ENCODE measurements at regions not wholly inside any gene's neighbourhood (a gene's known extent, or its start where the extent isn't known, plus 50 kb on each side); places are given as distances from the start of the nearest gene placed in this dataset.
"Not testable (repeated sequence)": the region's sequence is repeated elsewhere in the genome, so short reads cannot be mapped to it uniquely, and the experiment has no call there.

DNA sequence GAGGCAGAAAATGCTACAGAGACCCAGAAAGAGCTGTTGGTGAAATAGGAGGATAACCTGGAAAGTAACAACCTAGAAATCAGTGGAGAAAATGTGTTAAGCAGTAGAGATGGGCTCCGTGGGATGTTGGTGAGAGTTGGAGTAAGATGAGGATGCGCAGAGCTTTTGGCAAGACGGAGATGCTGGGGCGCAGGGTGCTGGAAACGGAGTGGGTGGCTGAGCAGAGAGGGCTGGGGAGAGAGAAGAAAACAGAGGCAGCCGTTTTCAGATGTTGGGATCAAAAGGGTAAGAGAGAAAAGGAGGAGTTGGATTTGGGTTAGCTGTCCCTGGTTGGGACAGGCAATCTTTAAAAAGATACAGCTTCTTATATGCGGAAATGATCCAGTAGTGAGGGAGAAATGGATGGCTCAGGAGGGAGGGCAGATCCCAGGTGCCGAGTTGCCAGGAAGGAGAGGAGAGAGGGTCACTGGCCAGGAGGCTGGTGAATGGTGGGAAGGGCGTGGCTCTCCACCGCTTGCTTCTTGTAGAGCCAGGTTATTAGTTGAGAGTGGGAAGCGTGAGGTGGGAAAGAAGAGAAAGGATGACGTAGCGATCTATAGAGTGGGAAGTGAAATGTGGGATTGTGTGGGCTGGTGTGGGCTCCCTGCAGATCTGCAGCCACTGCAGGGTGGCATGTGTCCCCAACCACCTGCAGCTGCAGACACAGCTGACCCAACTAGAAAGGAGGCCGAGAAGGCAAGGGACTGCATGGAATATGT lies 182.2 kb upstream of the SVIL start:
- Histone ChIP-seq H3K9me3 (ENCODE audit: low read depth) (no peaks in the 10 kb centered on the region), H4K20me1 (ENCODE audit: insufficient read depth) (no peaks in the 10 kb centered on the region), H3K4me1 (ENCODE audit: insufficient read depth) (peaks cover 13% of the 10 kb centered on the region), H3K27ac (no peak overlapping the region), H3K4me3 (no peak overlapping the region), H3K79me2 (ENCODE audit: insufficient read depth) (no peaks in the 10 kb centered on the region), H3K9ac (no peak overlapping the region), H3F3A (ENCODE audit: insufficient read depth) (peaks cover 10% of the 10 kb centered on the region), H3K27me3 (replicated peaks; ENCODE audit: insufficient read depth) (peaks cover 44% of the 10 kb centered on the region), H3K9me2 (ENCODE audit: insufficient read depth) (no peaks in the 10 kb centered on the region), H3K36me3 (ENCODE audit: low read depth) (no peaks in the 10 kb centered on the region), H2AFZ (no peak overlapping the region), H3K4me2 (ENCODE audit: unreplicated experiment) (no peak overlapping the region)
- in situ Hi-C loops (cut with MboI), result no loop called here
- DNase-seq, result no peak
- TF ChIP-seq EZH2phosphoT487 (IDR thresholded peaks at IDR 0.05; ENCODE audit: insufficient read depth, low read depth), result no peak
- no peak for TF ChIP-seq EZH2 (IDR thresholded peaks at IDR 0.05; ENCODE audit: insufficient read depth, poor library complexity, severe bottlenecking)
- 77 to 78% methylated on average over 14 of the region's 14 CpGs for WGBS, 2 experiments (ENCODE audit: low coverage in 1 of 2, low lambda C conversion rate in 2 of 2, missing lambda C conversion rate in 2 of 2)

- no peak overlapping the region for H2AFZ ChIP-seq
- peaks cover 16% of the 10 kb centered on the region for H3F3A ChIP-seq (ENCODE audit: insufficient read depth)
- H3K4me2 ChIP-seq (ENCODE audit: unreplicated experiment), result no peak overlapping the region
- no peak overlapping the region for H3K27ac ChIP-seq
- no peak overlapping the region for H3K4me3 ChIP-seq
- in situ Hi-C loops (cut with MboI), result no loop called here
- peaks cover 12% of the 10 kb centered on the region for H3K4me1 ChIP-seq (ENCODE audit: insufficient read depth)
- no peaks in the 10 kb centered on the region for H4K20me1 ChIP-seq (ENCODE audit: insufficient read depth)
- no peak for TF ChIP-seq EZH2phosphoT487 (IDR thresholded peaks at IDR 0.05; ENCODE audit: insufficient read depth, low read depth)
- TF ChIP-seq EZH2 (IDR thresholded peaks at IDR 0.05; ENCODE audit: insufficient read depth, poor library complexity, severe bottlenecking), result no peak
- DNase-seq, result no peak
- no peaks in the 10 kb centered on the region for H3K9me2 ChIP-seq (ENCODE audit: insufficient read depth)
- H3K27me3 ChIP-seq (replicated peaks; ENCODE audit: insufficient read depth), result peaks cover 29% of the 10 kb centered on the region
- H3K9ac ChIP-seq, result no peak overlapping the region
- H3K36me3 ChIP-seq (ENCODE audit: low read depth), result no peaks in the 10 kb centered on the region
- 47% methylated on average over 2 of the region's 2 CpGs for WGBS, 2 experiments (ENCODE audit: low coverage in 1 of 2, low lambda C conversion rate in 2 of 2, missing lambda C conversion rate in 2 of 2)
- H3K9me3 ChIP-seq (ENCODE audit: low read depth), result no peaks in the 10 kb centered on the region
- H3K79me2 ChIP-seq (ENCODE audit: insufficient read depth), result no peaks in the 10 kb centered on the region
Observed at GRCh38 chr10:29815572-29815971, 180.8 kb upstream of the SVIL start.

DNA sequence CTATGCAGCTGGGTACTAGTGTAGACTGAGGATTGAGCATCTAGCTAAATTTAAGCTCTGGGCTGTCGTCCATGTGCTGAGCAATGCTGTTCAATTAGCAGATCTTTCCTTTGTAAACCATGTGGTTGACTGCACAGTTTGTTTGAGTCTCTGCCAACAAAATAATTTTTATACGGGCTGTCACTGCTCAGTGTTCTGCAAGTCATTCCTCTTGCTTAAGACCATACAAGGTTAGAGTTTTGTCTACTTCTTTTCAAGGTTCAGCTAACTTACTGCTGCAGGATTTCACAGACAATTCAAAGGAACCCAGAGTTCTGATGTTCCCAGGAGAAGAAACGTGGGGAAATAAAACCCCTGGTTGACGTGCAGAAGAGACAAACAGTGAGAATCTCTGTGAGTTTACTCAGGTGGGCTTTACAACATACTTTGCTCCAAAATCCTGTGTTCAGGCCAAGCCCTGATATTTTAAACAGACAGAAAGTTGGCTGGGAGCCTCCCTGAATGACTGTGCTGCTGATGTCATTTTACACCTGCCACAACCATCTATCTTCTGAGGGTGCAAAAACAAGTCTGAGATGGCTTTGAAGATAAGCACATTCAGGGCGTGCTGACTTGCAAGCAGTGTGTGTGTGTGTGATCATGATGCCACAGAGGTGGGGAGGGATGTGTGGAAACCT lies 177.1 kb upstream of the SVIL start:
- WGBS, 2 experiments (ENCODE audit: low coverage in 1 of 2, low lambda C conversion rate in 2 of 2, missing lambda C conversion rate in 2 of 2), result 2 to 3% methylated on average over 5 of the region's 5 CpGs
- Histone ChIP-seq H3F3A (ENCODE audit: insufficient read depth) (peaks cover 26% of the 10 kb centered on the region), H3K27me3 (replicated peaks; ENCODE audit: insufficient read depth) (peaks cover 13% of the 10 kb centered on the region), H3K79me2 (ENCODE audit: insufficient read depth) (no peaks in the 10 kb centered on the region), H2AFZ (no peak overlapping the region), H3K4me2 (ENCODE audit: unreplicated experiment) (peak overlapping the region; percentile 50), H3K9me3 (ENCODE audit: low read depth) (no peaks in the 10 kb centered on the region), H3K4me3 (no peak overlapping the region), H3K9ac (peak overlapping the region; percentile 42), H3K36me3 (ENCODE audit: low read depth) (no peaks in the 10 kb centered on the region), H3K27ac (peak overlapping the region; percentile 67), H3K4me1 (ENCODE audit: insufficient read depth) (peaks cover 24% of the 10 kb centered on the region), H4K20me1 (ENCODE audit: insufficient read depth) (no peaks in the 10 kb centered on the region), H3K9me2 (ENCODE audit: insufficient read depth) (no peaks in the 10 kb centered on the region)
- DNase-seq, result peak; percentile 94
- no peak for TF ChIP-seq EZH2 (IDR thresholded peaks at IDR 0.05; ENCODE audit: insufficient read depth, poor library complexity, severe bottlenecking)
- no peak for TF ChIP-seq EZH2phosphoT487 (IDR thresholded peaks at IDR 0.05; ENCODE audit: insufficient read depth, low read depth)
- in situ Hi-C loops (cut with MboI), result no loop called here

- no peak overlapping the region for H3K4me3 ChIP-seq
- H3K9me3 ChIP-seq (ENCODE audit: low read depth), result no peaks in the 10 kb centered on the region
- H3K79me2 ChIP-seq (ENCODE audit: insufficient read depth), result no peaks in the 10 kb centered on the region
- no peaks in the 10 kb centered on the region for H4K20me1 ChIP-seq (ENCODE audit: insufficient read depth)
- H3K36me3 ChIP-seq (ENCODE audit: low read depth), result no peaks in the 10 kb centered on the region
- TF ChIP-seq EZH2 (IDR thresholded peaks at IDR 0.05; ENCODE audit: insufficient read depth, poor library complexity, severe bottlenecking) (no peak), EZH2phosphoT487 (IDR thresholded peaks at IDR 0.05; ENCODE audit: insufficient read depth, low read depth) (no peak)
- H3K27me3 ChIP-seq (replicated peaks; ENCODE audit: insufficient read depth), result 0 out of 2 replicates have a peak, but pooled peaks cover 8% of the 10 kb centered on the region
- WGBS, 2 experiments (ENCODE audit: low coverage in 1 of 2, low lambda C conversion rate in 2 of 2, missing lambda C conversion rate in 2 of 2), result 83 to 96% methylated on average over 2 of the region's 2 CpGs
- H3K27ac ChIP-seq, result no peak overlapping the region
- no peak overlapping the region for H2AFZ ChIP-seq
- no peak for DNase-seq
- in situ Hi-C loops (cut with MboI), result no loop called here
- peaks cover 34% of the 10 kb centered on the region for H3K4me1 ChIP-seq (ENCODE audit: insufficient read depth)
- no peak overlapping the region for H3K9ac ChIP-seq
- no peaks in the 10 kb centered on the region for H3K9me2 ChIP-seq (ENCODE audit: insufficient read depth)
- no peak overlapping the region for H3K4me2 ChIP-seq (ENCODE audit: unreplicated experiment)
- H3F3A ChIP-seq (ENCODE audit: insufficient read depth), result peaks cover 37% of the 10 kb centered on the region
Observed at GRCh38 chr10:29810816-29811215, 176.0 kb upstream of the SVIL start.

GRCh38 chr10:29810231-29810630 lies 175.5 kb upstream of the SVIL start:
- peaks cover 42% of the 10 kb centered on the region for H3F3A ChIP-seq (ENCODE audit: insufficient read depth)
- 89 to 97% methylated on average over 3 of the region's 3 CpGs for WGBS, 2 experiments (ENCODE audit: low coverage in 1 of 2, low lambda C conversion rate in 2 of 2, missing lambda C conversion rate in 2 of 2)
- H3K27me3 ChIP-seq (replicated peaks; ENCODE audit: insufficient read depth); DNase-seq; H3K79me2 ChIP-seq (ENCODE audit: insufficient read depth); H2AFZ ChIP-seq; H3K27ac ChIP-seq; H3K4me3 ChIP-seq; H3K4me2 ChIP-seq (ENCODE audit: unreplicated experiment); H4K20me1 ChIP-seq (ENCODE audit: insufficient read depth); H3K9me2 ChIP-seq (ENCODE audit: insufficient read depth); H3K9me3 ChIP-seq (ENCODE audit: low read depth); in situ Hi-C loops (cut with MboI); H3K9ac ChIP-seq; H3K36me3 ChIP-seq (ENCODE audit: low read depth): not testable (repeated sequence)
- peaks cover 40% of the 10 kb centered on the region for H3K4me1 ChIP-seq (ENCODE audit: insufficient read depth)

Measured in GM23248 (cell line).